Endothelial cell (in vitro differentiated cells): ENCODE measurements at regions not wholly inside any gene's neighbourhood (a gene's known extent, or its start where the extent isn't known, plus 50 kb on each side); places are given as distances from the start of the nearest gene placed in this dataset.

Experiments
- DNase-seq: peaks from one replicate; pipeline ENCODE4 v3.0.0; 2021; ENCODE audit warnings: low spot score
- H3K27ac Mint-ChIP-seq: one replicate; pipeline ENCODE4 v1.8.0; 2021; ENCODE audit warnings: mixed read lengths, inconsistent platforms; ENCODE audit not compliant: unreplicated experiment
- H3K27me3 Mint-ChIP-seq: one replicate; pipeline ENCODE4 v1.8.0; 2021; ENCODE audit warnings: mild to moderate bottlenecking, moderate library complexity, mixed read lengths, inconsistent platforms; ENCODE audit not compliant: unreplicated experiment
- H3K36me3 Mint-ChIP-seq: one replicate; pipeline ENCODE4 v1.8.0; 2021; ENCODE audit warnings: mild to moderate bottlenecking, low read depth, mixed read lengths, inconsistent platforms; ENCODE audit not compliant: unreplicated experiment
- H3K4me1 Mint-ChIP-seq: one replicate; pipeline ENCODE4 v1.8.0; 2021; ENCODE audit warnings: mild to moderate bottlenecking, mixed read lengths, inconsistent platforms; ENCODE audit not compliant: unreplicated experiment
- H3K4me3 Mint-ChIP-seq: one replicate; pipeline ENCODE4 v1.8.0; 2021; ENCODE audit warnings: mild to moderate bottlenecking, mixed read lengths, inconsistent platforms; ENCODE audit not compliant: unreplicated experiment
- H3K9me3 Mint-ChIP-seq: one replicate; pipeline ENCODE4 v1.8.0; 2021; ENCODE audit warnings: mixed read lengths, inconsistent platforms; ENCODE audit not compliant: unreplicated experiment
- TF ChIP-seq, protein P1 (sequence below): fragments of 200-600 bp; sonication (generic); IDR thresholded peaks from one replicate; pipeline ENCODE4 v1.5.0; 2021; ENCODE audit warnings: antibody characterized with exemption; ENCODE audit not compliant: unreplicated experiment

DNA sequence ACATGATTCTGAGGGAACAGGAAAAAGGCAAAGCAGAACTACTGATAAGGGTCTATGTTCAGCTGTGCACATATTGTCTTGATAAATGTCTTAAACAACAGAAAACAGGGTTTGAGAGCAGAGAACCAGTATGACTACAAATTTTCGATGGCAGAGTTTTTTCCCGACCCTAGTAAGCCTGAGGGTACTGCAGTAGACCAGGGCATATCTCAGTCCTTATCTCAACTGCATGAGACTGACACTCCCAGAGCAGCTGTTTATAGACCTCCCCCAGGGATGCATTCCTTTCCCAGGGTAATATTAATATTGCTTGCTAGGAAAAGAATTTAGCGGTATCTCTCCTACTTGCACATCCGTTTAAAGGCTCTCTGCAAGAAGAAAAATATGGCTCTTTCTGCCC lies 1176.8 kb upstream of the ADGRB3 start:
- DNase-seq = no peak
- H3K27me3 Mint-ChIP-seq = no peaks in the 10 kb centered on the region
- no peak overlapping the region for H3K4me3 Mint-ChIP-seq
- peaks cover 4% of the 10 kb centered on the region for H3K9me3 Mint-ChIP-seq
- H3K4me1 Mint-ChIP-seq = no peaks in the 10 kb centered on the region
- no peak overlapping the region for H3K27ac Mint-ChIP-seq
- peaks cover 4% of the 10 kb centered on the region for H3K36me3 Mint-ChIP-seq
- TF ChIP-seq, protein P1, sequence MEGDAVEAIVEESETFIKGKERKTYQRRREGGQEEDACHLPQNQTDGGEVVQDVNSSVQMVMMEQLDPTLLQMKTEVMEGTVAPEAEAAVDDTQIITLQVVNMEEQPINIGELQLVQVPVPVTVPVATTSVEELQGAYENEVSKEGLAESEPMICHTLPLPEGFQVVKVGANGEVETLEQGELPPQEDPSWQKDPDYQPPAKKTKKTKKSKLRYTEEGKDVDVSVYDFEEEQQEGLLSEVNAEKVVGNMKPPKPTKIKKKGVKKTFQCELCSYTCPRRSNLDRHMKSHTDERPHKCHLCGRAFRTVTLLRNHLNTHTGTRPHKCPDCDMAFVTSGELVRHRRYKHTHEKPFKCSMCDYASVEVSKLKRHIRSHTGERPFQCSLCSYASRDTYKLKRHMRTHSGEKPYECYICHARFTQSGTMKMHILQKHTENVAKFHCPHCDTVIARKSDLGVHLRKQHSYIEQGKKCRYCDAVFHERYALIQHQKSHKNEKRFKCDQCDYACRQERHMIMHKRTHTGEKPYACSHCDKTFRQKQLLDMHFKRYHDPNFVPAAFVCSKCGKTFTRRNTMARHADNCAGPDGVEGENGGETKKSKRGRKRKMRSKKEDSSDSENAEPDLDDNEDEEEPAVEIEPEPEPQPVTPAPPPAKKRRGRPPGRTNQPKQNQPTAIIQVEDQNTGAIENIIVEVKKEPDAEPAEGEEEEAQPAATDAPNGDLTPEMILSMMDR = no peak

DNA sequence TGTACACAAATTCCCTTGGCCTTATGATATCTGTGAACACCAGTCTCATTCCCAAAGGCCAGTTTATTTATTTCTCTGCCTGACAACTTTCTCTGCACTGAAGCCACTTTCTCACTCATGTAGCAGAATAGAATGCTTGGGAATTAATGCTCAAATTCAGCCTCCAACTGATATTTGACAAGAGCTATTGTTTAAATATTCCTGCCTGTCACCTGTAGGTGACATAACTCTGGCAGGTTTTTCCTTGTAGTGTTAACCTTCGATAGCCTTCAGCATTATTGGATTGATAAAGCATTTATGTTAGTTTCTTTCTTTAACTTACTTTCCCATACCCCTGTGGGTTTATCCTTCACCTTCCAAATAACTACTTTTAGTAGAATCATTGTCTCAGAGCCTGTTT lies 1183.2 kb upstream of the ADGRB3 start:
- DNase-seq = no peak

DNA sequence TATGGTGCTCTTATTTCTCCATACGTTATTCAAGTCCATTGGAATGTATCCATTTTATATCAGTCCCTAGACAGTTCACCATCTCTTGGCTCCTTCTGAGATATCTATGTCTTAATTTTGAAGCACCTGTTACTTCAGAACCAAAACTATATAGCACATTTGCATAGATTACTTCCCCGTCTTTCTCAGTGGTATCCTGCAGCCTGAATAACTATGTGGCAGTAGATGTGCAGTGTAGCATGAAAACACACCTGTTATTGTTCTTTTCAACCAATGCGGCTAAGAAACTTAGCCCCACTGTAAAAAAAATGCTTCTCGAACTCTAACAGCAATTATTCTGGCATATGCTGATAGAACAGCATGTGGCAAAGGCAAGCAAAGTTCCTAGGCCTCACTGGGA lies 1184.4 kb upstream of the ADGRB3 start:
- H3K36me3 Mint-ChIP-seq = no peaks in the 10 kb centered on the region
- H3K4me3 Mint-ChIP-seq = no peak overlapping the region
- DNase-seq = no peak
- no peaks in the 10 kb centered on the region for H3K9me3 Mint-ChIP-seq
- no peak overlapping the region for H3K27ac Mint-ChIP-seq
- H3K27me3 Mint-ChIP-seq = no peaks in the 10 kb centered on the region
- TF ChIP-seq, protein P1 = no peak
- no peaks in the 10 kb centered on the region for H3K4me1 Mint-ChIP-seq

More for the DNA sequence above, 1183.2 kb upstream of the ADGRB3 start:
- Mint-ChIP-seq H3K9me3 (no peaks in the 10 kb centered on the region), H3K27me3 (no peaks in the 10 kb centered on the region), H3K4me1 (no peaks in the 10 kb centered on the region), H3K4me3 (no peak overlapping the region), H3K36me3 (no peaks in the 10 kb centered on the region), H3K27ac (no peak overlapping the region)
- TF ChIP-seq, protein P1 = no peak

DNA sequence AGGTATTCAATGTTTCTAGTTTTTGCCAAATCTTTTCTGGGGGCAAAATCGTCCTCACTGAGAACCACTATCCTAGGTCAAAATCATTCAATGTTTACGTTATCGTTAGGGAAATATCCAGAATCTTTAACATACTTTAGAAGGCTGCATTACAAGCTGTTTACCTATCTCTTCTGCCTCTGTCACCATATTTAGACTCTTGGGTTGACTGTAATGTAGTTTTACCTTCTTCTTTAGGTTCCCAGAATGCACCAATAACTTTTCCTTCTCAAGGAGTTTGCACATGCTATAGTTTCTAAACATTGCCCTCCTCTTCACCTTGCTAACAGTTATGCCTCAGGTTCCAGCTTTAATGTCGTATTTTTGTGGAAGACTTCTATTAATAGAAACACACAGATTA lies 1185.5 kb upstream of the ADGRB3 start:
- H3K4me3 Mint-ChIP-seq = no peak overlapping the region

DNA sequence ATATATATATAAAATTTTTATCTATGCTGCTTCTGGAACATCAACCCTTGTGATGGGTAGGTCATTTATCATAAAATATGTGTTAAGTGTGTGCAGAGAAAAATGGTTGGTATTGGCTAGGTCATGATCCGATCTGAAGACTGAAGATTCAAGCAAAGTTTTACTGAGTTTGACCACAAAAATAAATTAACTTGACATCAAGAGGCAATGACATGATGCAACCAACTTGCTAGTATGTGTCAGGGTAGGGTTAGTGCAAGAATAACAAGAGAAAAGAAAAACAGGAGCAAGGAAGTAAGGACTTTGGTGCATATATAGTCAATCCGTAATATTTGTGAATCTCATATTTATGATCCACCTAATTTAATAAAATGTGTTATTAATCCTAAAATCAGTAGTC lies 1202.0 kb upstream of the ADGRB3 start:
- H3K4me3 Mint-ChIP-seq = no peak overlapping the region

More for the DNA sequence above, 1185.5 kb upstream of the ADGRB3 start:
- no peaks in the 10 kb centered on the region for H3K4me1 Mint-ChIP-seq
- H3K9me3 Mint-ChIP-seq = no peaks in the 10 kb centered on the region
- H3K27me3 Mint-ChIP-seq = no peaks in the 10 kb centered on the region
- H3K27ac Mint-ChIP-seq = no peak overlapping the region
- DNase-seq = no peak
- no peaks in the 10 kb centered on the region for H3K36me3 Mint-ChIP-seq
- TF ChIP-seq, protein P1 = no peak

More for the DNA sequence above, 1202.0 kb upstream of the ADGRB3 start:
- TF ChIP-seq, protein P1 = no peak
- Mint-ChIP-seq H3K36me3 (no peaks in the 10 kb centered on the region), H3K9me3 (no peaks in the 10 kb centered on the region), H3K27me3 (no peaks in the 10 kb centered on the region), H3K4me1 (no peaks in the 10 kb centered on the region), H3K27ac (no peak overlapping the region)
- DNase-seq = no peak
